Right lung (tissue), 2 donors: ENCODE measurements at regions not wholly inside any gene's neighbourhood (a gene's known extent, or its start where the extent isn't known, plus 50 kb on each side); places are given as distances from the start of the nearest gene placed in this dataset.

Experiments
- DNase-seq, 2 donors: peaks; one replicate each; pipeline ENCODE4 v3.0.0-alpha.2; 2013

- no peak for DNase-seq
Observed at GRCh38 chr20:8935878-8936277, 133.0 kb upstream of the PLCB4 start.

GRCh38 chr20:8938532-8938931, 130.4 kb upstream of the PLCB4 start:
- DNase-seq = no peak

GRCh38 chr20:8940326-8940725, 128.6 kb upstream of the PLCB4 start:
- no peak for DNase-seq

GRCh38 chr20:8943631-8944030, 125.3 kb upstream of the PLCB4 start:
- no peak for DNase-seq

DNA sequence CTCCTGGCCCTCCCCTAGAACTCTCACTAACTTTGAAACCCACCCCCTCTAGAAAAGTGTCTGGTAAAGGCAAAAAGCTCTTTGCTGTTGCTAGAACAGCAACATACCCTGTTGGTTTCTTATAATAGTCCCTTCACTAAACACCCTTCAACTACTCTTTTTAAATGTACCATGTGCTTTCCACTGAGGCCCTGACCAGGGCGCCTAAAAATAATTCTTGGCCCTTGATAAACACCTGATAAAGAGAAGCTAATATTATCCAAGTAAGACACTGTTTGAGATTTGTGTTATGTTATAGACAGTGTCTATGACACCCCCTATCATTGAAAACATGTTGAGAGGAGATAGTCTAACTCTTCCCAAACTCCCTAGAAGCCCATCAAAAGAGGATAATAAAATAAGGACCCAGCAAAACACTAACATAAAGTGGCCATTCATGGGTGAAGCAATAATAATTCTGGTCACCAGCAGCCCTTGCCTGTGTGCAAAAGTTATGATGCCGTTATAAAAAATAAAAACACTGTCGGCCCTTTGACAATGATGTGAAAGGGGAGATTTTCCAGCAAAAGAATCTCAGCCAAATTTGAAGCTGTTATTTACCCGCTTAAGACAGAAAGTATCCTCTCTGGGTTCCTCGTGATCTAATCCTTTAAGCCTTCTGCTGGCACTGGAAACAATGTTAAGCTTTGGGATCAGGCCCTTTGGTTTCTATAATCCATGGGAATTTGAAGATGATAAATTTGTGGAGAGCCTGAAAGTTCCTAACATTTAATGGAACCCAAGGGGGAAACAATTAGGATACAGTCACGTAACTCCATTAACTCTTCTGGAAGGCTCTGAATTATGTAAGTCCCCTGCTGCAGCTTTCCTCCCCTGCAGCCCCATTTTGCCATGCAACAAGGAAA, 122.6 kb upstream of the PLCB4 start:
- DNase-seq = peak; percentile 16 to 26

- no peak for DNase-seq
Observed at GRCh38 chr20:8948442-8949020, 120.4 kb upstream of the PLCB4 start.

DNA sequence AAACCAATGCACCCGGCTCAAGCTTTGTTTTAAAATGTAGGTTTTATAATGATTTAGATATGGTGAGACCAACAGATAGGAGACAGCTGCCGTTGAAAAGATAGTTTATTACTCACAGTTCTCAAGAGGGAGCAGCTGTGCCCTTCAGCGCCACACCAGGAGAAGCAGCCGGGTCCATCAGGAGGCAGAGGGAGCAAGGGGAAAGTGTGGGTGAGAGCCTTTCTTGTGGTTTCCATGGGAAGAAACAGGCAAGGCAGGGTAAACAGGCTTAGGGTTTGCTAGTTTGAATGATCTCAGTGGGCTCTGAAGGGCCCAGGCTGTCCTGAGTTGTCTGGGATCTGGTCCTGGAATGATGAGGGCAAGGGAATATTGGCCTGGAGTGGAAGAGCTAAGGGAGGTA, 117.7 kb upstream of the PLCB4 start:
- no peak for DNase-seq

DNA sequence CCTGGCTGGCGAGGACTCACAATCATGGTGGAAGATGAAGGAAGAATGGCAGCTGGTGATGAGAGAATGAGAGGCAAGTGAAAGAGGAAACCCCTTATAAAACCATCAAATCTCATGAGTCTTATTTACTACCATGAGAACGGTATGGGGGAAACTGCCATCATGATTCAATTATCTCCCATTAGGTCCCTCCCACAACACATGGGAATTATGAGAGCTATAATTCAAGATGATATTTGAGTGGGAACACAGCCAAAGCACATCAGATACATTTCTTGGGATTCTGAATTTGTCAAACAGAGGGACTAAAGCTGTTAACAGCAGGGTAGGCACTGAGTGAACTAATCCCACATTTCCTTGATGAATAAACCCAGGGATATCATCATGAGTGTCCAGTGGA, 116.2 kb upstream of the PLCB4 start:
- DNase-seq = no peak

DNA sequence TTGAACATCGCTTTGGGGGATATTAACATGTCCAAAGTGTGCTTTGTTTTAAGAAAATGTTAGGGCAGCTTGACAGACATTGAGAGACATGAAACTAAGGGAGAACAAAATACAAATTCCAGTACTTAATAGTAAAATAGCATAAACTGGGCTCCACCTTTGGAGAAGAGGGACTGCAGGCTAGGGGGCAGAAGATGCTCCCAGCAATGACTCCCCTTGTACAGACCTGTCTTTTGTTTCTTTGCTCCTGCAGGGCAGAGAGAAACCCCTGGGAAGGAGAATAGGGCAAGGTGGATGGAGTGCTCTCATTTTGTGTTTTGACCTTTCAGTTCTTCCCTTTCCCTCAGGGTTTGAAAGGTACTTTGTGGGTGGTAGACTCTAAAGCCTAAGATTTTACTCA, 115.6 kb upstream of the PLCB4 start:
- no peak for DNase-seq

DNA sequence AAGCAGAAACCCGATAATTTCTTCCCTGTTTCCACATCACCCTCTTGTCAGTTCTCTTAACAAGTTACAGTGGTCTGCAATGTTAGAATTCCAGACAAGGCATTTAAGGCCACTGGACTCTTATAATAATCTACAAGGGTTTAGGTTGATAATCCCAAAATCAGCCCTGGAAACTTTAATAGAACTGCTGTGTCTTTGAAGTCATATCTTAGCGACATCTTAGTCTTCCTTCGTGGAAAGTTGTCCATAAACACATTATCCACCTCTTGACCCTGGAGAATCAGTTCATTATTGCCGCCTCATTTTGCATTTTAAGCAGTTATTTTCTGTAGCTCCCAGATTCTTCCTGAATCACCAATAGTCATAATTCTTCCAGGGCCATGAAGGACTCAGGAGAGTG, 108.6 kb upstream of the PLCB4 start:
- DNase-seq = no peak

DNA sequence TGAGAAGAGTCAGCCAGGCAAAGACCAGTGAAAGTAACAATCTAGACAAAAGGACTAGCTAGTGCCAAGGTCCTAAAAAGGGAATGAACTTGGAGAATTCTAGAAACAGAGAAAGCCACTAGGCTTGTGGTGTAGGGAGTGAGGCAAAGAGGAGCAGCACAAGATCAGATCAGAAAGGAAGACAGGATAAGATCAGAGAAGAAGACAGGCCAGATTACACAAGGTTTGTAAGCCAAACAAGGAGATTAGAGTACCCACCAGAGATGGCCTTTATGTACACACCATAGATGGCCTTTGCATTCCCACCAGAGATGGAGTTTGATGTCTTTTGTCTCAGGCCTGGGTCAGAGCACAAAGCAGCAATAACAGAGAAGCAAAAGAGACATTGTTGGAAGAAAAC, 105.6 kb upstream of the PLCB4 start:
- no peak for DNase-seq

DNA sequence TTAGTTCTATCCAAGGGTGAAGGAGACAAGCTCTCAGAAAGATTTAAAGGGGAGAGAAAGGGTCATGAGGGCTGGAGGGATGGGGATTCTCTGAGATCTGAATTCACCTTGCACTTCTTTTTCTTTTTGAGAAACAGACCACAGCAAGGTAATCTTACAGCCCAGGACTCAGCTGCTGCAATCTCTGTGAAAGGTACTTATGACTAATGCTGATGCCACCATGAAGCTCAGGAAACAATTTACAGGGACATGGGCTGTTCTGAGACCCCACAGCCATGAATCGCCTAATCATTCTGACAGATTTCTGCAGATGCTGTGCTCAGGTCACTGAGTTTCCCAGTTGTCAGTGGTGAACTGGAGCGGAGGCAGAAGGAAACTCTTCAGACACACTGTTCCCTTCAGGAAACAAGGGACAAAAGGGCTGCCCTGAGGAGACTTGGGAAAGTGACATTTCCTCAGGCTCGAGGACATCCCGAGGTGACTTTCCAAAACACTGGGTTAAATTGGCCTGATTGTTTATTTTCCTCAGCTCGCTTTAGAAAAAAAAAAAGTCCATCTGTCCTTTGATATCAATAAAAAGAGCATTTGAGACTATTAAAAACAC, 103.8 kb upstream of the PLCB4 start:
- no peak for DNase-seq

DNA sequence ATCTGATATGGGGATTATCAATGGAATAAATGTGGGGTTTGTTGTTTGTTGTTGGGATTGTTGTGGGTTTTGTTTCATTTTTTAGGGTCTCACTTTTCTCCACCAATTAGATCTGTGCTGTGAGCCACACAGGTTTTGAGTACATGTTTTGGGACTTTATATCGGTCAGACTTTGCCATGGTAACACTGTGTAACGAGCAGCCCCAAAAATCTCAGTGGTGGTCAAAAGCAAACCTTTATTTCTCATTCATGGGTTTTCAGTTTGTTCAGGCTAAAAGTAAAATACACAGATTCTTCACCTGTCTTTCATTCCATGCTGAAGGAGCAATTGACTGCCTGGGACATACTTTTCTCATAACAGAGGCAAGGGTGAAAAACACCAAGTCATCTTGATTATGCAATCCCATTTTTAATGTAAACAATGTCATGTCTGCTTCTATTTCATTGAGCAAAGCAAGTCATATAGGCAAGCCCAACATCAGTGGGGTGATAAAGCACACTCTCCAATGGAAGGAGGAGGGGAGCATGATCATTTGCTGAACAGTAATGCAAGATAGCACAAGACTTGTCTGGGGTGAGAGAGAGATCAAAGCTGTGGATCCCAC, 101.1 kb upstream of the PLCB4 start:
- DNase-seq = no peak

DNA sequence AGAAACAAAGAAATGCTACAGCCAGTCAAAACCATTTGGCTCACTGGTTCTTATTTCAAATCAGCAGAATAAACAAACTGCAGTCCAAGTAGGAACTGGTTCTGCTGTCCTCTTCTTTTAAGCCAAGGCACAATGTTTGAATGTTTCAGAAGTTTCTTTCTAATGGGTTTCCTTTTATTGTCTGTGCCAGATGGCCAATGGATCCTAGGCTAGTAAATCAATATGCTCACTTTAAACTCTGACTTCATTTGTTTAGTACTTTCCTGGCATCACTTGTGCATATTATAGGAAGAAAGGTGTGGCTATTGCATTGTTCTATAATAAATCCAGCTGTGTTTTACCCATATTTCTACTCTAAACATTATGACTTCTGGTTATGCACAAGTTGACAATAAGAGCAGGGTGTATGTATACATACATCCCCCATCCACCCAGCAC, 99.7 kb upstream of the PLCB4 start:
- DNase-seq = no peak

GRCh38 chr20:8971669-8972316, 97.1 kb upstream of the PLCB4 start:
- no peak for DNase-seq

DNA sequence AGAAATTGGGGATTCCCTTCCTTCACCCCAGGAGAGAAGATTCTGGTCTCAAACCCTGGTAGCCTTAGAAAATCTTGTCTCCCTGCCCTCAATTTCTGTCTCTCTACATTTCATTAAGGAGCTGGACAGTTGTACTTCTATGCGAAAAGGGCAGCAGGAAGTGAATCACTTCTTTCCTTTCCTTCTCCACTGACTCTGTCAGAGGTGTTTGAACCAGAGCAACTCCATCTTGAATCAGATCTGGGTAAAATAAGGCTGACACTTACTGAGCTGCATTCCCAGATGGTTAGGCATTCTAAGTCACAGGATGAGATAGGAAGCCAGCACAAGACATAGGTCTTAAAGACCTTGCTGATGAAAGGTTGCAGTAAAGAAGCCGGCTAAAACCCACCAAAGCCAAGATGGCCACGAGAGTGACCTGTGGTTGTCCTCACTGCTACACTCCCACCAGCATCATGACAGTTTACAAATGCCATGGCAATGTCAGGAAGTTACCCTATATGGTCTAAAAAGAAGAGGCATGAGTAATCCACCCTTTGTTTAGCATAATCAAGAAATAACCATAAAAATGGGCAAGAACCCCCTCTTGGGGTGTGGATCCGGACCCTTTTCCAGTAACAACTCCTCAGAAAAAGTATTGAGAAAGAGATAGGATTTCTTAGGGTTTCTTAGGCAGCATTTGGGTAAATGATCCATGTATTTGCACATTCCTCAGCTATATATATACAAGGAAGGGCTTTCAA, 95.8 kb upstream of the PLCB4 start:
- no peak for DNase-seq

- DNase-seq = no peak
Observed at GRCh38 chr20:8974009-8974708, 94.7 kb upstream of the PLCB4 start.

- peak in 1 of 2 donors; percentile 17 for DNase-seq
Observed at GRCh38 chr20:8981482-8981881, 87.4 kb upstream of the PLCB4 start.

GRCh38 chr20:8983478-8984345, 85.2 kb upstream of the PLCB4 start:
- no peak for DNase-seq

GRCh38 chr20:8986631-8987030, 82.3 kb upstream of the PLCB4 start:
- no peak for DNase-seq
